IMR-90 (cell line): ENCODE measurements at regions not wholly inside any gene's neighbourhood (a gene's known extent, or its start where the extent isn't known, plus 50 kb on each side); places are given as distances from the start of the nearest gene placed in this dataset.
"Not testable (repeated sequence)": the region's sequence is repeated elsewhere in the genome, so short reads cannot be mapped to it uniquely, and the experiment has no call there.

Source experiments
- BHLHE40 ChIP-seq: fragments of 150-350 bp; IDR thresholded peaks from 2 replicates; pipeline ENCODE4 v1.6.1; 2016; ENCODE audit warnings: mild to moderate bottlenecking, low read depth, low read length
- CEBPB ChIP-seq: IDR thresholded peaks from 2 replicates; pipeline ENCODE4 v1.6.1; 2012; ENCODE audit warnings: low read depth, low read length, improper control_type of control experiment
- CHD1 ChIP-seq: IDR thresholded peaks from 2 replicates; pipeline ENCODE4 v1.6.1; 2012; ENCODE audit warnings: low read depth, low read length, improper control_type of control experiment
- CTCF ChIP-seq: conservative IDR thresholded peaks from 2 replicates; pipeline ENCODE4 v1.5.1; 2012; ENCODE audit warnings: mild to moderate bottlenecking, low read depth, low read length, improper control_type of control experiment
- FOS ChIP-seq: fragments of 150-350 bp; IDR thresholded peaks from 2 replicates; pipeline ENCODE4 v1.6.1; 2016; ENCODE audit warnings: low read depth, low read length
- MAFK ChIP-seq: IDR thresholded peaks from 2 replicates; pipeline ENCODE4 v1.6.1; 2012; ENCODE audit warnings: low read depth, low read length, improper control_type of control experiment
- MAZ ChIP-seq: IDR thresholded peaks from 2 replicates; pipeline ENCODE4 v1.6.1; 2012; ENCODE audit warnings: low read depth, mild to moderate bottlenecking, low read length, improper control_type of control experiment, moderate library complexity, borderline replicate concordance
- MXI1 ChIP-seq: IDR thresholded peaks from 2 replicates; pipeline ENCODE4 v1.6.1; 2012; ENCODE audit warnings: low read depth, mild to moderate bottlenecking, low read length, moderate library complexity, borderline replicate concordance
- POLR2A ChIP-seq: IDR thresholded peaks from 2 replicates; pipeline ENCODE4 v1.6.1; 2012; ENCODE audit warnings: mild to moderate bottlenecking, low read depth, low read length
- RAD21 ChIP-seq: IDR thresholded peaks from 2 replicates; pipeline ENCODE4 v1.6.1; 2012; ENCODE audit warnings: low read length, improper control_type of control experiment
- RCOR1 ChIP-seq: IDR thresholded peaks from 2 replicates; pipeline ENCODE4 v1.6.1; 2012; ENCODE audit warnings: mild to moderate bottlenecking, low read length, improper control_type of control experiment; ENCODE audit not compliant: insufficient replicate concordance
- RFX5 ChIP-seq: IDR thresholded peaks from 2 replicates; pipeline ENCODE4 v1.8.0; 2012; ENCODE audit warnings: low read depth, mild to moderate bottlenecking, low read length, moderate library complexity
- SMC3 ChIP-seq: fragments of 150-350 bp; IDR thresholded peaks from 2 replicates; pipeline ENCODE4 v1.6.1; 2016; ENCODE audit warnings: low read depth, mild to moderate bottlenecking, antibody characterized with exemption, low read length, moderate library complexity
- TF ChIP-seq, protein P1 (sequence below): fragments of 150-350 bp; IDR thresholded peaks from 2 replicates; pipeline ENCODE4 v1.6.1; 2017; ENCODE audit warnings: mild to moderate bottlenecking, antibody characterized with exemption, low read length, low read depth

- not testable (repeated sequence) for TF ChIP-seq RFX5, SMC3, CTCF, FOS, POLR2A, MAFK, BHLHE40, MXI1, RCOR1, CEBPB, CHD1, MAZ, RAD21
- TF ChIP-seq, protein P1, sequence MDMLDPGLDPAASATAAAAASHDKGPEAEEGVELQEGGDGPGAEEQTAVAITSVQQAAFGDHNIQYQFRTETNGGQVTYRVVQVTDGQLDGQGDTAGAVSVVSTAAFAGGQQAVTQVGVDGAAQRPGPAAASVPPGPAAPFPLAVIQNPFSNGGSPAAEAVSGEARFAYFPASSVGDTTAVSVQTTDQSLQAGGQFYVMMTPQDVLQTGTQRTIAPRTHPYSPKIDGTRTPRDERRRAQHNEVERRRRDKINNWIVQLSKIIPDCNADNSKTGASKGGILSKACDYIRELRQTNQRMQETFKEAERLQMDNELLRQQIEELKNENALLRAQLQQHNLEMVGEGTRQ = not testable (repeated sequence)
Measured at GRCh38 chr3:178207627-178208026, 328.6 kb upstream of the KCNMB2 start.
